Activated CD8-positive, alpha-beta T cell treated with anti-CD3 and anti-CD28 coated beads for 36 hours (primary cell): ENCODE measurements at regions not wholly inside any gene's neighbourhood (a gene's known extent, or its start where the extent isn't known, plus 50 kb on each side); places are given as distances from the start of the nearest gene placed in this dataset.

ENCODE experiments used
- ATAC-seq: fragments of 200-7000 bp; cut with Tn5 transposase; one replicate; pipeline ENCODE4 v1.10.0; 2021; ENCODE audit warnings: mild to moderate bottlenecking, moderate library complexity
- CTCF ChIA-PET: fragments of 350-600 bp; sonication (Branson Sonifier 250); formaldehyde crosslinking; loops from one replicate; lab custom pipeline; 2021; ENCODE audit warnings: antibody characterized with exemption; lab: Charles Lee
- POLR2A ChIA-PET: fragments of 350-600 bp; sonication (Branson Sonifier 250); formaldehyde crosslinking; loops from one replicate; lab custom pipeline; 2021; ENCODE audit warnings: antibody characterized with exemption; lab: Charles Lee
- DNase-seq: peaks from one replicate; pipeline ENCODE4 v3.0.0-alpha.2; 2020
- H3K27ac Mint-ChIP-seq: one replicate; pipeline ENCODE4 v1.8.0; 2021; ENCODE audit warnings: mild to moderate bottlenecking, mixed read lengths
- H3K27me3 Mint-ChIP-seq: one replicate; pipeline ENCODE4 v1.8.0; 2021; ENCODE audit warnings: mixed read lengths
- H3K36me3 Mint-ChIP-seq: one replicate; pipeline ENCODE4 v1.8.0; 2021; ENCODE audit warnings: low read depth, mixed read lengths
- H3K4me1 Mint-ChIP-seq: one replicate; pipeline ENCODE4 v1.8.0; 2021; ENCODE audit warnings: low read depth, mixed read lengths
- H3K4me3 Mint-ChIP-seq: one replicate; pipeline ENCODE4 v1.8.0; 2021; ENCODE audit warnings: mild to moderate bottlenecking, moderate library complexity, mixed read lengths
- H3K9me3 Mint-ChIP-seq: one replicate; pipeline ENCODE4 v1.8.0; 2021; ENCODE audit warnings: mixed read lengths
- intact Hi-C: fragments of 100-400 bp; cut with micrococcal nuclease; formaldehyde crosslinking; loops from one replicate; pipeline ENCODE4 v1.10.0; 2022
- TF ChIP-seq, protein P1 (sequence below): fragments of 200-600 bp; IDR thresholded peaks from one replicate; pipeline ENCODE4 v1.8.0; 2022; ENCODE audit warnings: antibody characterized with exemption, mild to moderate bottlenecking

DNA sequence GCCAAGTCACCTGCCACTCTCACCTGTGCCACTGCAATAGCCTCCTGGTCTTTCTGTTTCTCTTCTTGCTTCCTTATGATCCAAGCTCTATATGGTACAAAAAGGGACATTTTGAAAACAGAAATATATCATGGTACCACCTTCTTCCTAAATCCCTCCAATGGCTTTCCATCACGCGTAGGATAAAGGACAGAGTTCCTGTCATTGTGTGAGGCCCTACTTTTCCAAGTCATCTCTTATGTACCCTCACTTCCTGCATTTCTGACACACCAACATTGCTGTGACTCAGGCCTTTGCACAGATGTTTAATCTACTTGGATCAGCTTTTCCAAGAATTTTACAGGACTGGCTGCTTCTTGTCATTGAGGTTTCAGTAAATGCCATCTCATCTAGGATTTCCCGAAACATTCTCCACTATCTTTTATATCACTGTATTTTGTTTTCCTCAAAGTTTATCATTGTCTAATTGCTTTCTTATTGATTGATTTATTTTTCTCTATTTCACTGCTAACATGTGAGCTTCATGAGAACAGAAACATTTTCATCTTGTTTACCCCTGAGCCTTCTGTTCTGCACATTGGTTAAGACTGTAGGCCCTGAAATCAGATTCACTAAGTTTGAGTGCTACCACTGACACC, 426.1 kb upstream of the FANCL start:
- CTCF ChIA-PET = no interaction called here
- TF ChIP-seq, protein P1, sequence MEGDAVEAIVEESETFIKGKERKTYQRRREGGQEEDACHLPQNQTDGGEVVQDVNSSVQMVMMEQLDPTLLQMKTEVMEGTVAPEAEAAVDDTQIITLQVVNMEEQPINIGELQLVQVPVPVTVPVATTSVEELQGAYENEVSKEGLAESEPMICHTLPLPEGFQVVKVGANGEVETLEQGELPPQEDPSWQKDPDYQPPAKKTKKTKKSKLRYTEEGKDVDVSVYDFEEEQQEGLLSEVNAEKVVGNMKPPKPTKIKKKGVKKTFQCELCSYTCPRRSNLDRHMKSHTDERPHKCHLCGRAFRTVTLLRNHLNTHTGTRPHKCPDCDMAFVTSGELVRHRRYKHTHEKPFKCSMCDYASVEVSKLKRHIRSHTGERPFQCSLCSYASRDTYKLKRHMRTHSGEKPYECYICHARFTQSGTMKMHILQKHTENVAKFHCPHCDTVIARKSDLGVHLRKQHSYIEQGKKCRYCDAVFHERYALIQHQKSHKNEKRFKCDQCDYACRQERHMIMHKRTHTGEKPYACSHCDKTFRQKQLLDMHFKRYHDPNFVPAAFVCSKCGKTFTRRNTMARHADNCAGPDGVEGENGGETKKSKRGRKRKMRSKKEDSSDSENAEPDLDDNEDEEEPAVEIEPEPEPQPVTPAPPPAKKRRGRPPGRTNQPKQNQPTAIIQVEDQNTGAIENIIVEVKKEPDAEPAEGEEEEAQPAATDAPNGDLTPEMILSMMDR = no peak
- Mint-ChIP-seq H3K36me3 (no peaks in the 10 kb centered on the region), H3K27ac (no peak overlapping the region), H3K27me3 (no peaks in the 10 kb centered on the region), H3K4me1 (no peaks in the 10 kb centered on the region), H3K9me3 (no peaks in the 10 kb centered on the region), H3K4me3 (no peak overlapping the region)
- ATAC-seq (no peak), DNase-seq (no peak)
- POLR2A ChIA-PET = no interaction called here
- intact Hi-C loops = no loop called here

DNA sequence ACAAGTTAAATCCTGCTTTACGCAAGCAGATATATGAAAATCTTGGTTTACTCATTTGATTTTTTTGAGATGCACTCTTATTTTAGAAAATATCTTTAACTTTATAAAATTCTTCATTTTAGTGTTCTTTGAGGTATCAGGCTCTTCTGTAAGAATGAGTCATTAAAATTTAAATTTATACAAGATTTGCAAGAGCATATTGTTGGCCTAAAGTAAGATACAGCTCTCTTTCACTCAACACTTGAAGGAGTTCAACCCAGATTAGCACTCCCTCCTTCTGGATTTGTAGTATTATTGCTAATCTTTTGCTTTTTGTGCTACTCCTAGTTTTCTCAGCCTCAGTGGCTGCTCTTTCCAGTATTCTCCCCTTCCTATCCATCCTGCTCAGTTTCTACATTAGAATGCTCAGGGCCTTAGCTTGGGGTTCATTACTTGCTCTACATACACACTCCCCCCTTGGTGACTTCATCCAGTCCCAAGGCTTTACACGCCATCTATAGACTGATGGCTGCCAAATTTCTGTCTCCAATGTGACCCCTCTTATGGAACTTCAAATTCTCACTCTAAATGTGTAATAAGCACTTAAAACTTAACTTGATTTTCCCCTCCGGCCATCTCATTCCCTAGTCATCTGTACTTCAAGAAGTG, 425.3 kb upstream of the FANCL start:
- H3K36me3 Mint-ChIP-seq = no peaks in the 10 kb centered on the region
- TF ChIP-seq, protein P1 = no peak
- intact Hi-C loops = no loop called here

DNA sequence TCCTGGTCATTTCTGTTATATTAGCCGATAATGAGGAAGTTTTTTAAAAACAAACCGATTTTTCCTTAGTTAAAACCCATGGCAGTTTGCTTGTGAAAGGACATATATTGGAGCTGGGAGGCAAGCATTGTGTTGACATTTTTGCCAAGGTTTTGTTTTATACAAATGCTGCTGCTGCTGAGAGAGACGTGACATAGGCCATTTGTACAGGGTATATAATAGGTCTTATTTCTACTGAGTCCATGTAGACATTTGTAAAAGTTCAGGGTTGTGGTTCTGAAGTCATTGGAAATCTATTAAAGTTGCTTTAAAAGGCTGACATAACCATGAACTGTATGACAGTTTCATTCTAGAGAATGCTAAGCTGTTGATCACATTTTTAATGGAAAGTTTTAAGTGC, 424.0 kb upstream of the FANCL start:
- H3K4me1 Mint-ChIP-seq = no peaks in the 10 kb centered on the region
- H3K27ac Mint-ChIP-seq = no peak overlapping the region
- no peaks in the 10 kb centered on the region for H3K36me3 Mint-ChIP-seq
- H3K27me3 Mint-ChIP-seq = no peaks in the 10 kb centered on the region
- H3K4me3 Mint-ChIP-seq = no peak overlapping the region
- TF ChIP-seq, protein P1 = no peak
- no peak for DNase-seq
- intact Hi-C loops = no loop called here
- CTCF ChIA-PET = no interaction called here
- no peak for ATAC-seq
- no peaks in the 10 kb centered on the region for H3K9me3 Mint-ChIP-seq
- POLR2A ChIA-PET = no interaction called here

More for the DNA sequence above, 425.3 kb upstream of the FANCL start:
- POLR2A ChIA-PET = no interaction called here
- DNase-seq = no peak
- Mint-ChIP-seq H3K27me3 (no peaks in the 10 kb centered on the region), H3K4me3 (no peak overlapping the region), H3K4me1 (no peaks in the 10 kb centered on the region), H3K27ac (no peak overlapping the region), H3K9me3 (no peaks in the 10 kb centered on the region)
- CTCF ChIA-PET = interaction anchor here (0.8 kb wide), 1 partner anchor 10 kb away, joined by 3 read pairs; no protein-coding TSS in a partner anchor
- ATAC-seq = no peak

DNA sequence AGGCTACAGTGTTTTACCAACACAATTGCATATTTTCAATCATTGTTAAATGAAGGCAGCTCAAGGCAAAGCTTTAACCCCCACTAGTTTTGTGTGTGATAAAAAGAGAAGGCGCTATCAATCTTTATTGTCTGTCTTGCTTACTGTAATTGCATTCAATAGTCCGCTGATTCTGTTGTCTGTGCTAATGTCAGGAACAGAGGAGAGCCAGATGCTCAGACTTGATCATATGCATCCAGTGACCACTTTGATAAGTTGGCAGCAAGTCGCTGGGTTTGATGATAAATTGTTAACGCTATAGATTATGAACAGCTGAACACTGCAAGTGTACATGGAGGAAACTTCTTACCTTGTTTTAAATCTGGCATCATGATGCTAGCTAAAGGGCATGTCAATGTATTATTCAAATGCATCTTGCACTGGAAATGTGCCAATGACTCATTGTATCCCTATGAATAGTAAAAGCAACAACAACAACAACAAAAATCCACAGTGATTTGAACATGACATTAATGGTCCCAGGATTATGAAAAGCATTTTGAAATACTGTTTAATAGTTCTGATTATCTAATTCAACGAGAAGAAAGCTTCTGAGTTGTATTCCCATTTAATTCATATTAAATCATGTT, 423.5 kb upstream of the FANCL start:
- ChIA-PET POLR2A (no interaction called here), CTCF (no interaction called here)
- Mint-ChIP-seq H3K4me1 (no peaks in the 10 kb centered on the region), H3K4me3 (no peak overlapping the region), H3K27me3 (no peaks in the 10 kb centered on the region), H3K36me3 (no peaks in the 10 kb centered on the region), H3K27ac (no peak overlapping the region), H3K9me3 (no peaks in the 10 kb centered on the region)
- TF ChIP-seq, protein P1 = no peak
- DNase-seq (no peak), ATAC-seq (no peak)
- intact Hi-C loops = no loop called here

DNA sequence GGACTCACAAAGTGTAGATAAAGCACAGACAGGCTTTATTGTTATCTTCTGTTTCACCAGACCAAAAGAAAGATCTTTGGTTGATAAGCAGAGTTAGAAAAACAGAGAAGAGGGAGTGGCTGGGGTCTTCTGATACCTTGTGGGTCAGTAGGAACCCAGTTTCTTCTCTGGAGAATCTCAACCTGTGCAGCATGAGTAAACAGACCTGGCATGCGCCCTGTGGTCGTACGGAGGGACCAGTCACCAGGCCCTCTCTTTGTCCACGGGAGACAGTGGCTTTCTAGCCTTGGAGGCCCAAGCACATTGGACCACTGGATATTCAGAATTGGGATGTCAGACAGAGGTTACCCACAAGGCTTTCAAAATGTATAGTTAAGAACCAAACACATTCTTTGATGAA, 418.9 kb upstream of the FANCL start:
- Mint-ChIP-seq H3K27ac (no peak overlapping the region), H3K27me3 (no peaks in the 10 kb centered on the region), H3K4me3 (no peak overlapping the region), H3K9me3 (no peaks in the 10 kb centered on the region), H3K4me1 (no peaks in the 10 kb centered on the region), H3K36me3 (no peaks in the 10 kb centered on the region)
- ChIA-PET POLR2A (no interaction called here), CTCF (no interaction called here)
- no peak for DNase-seq
- intact Hi-C loops = no loop called here
- ATAC-seq = no peak
- TF ChIP-seq, protein P1 = no peak
